Activated CD8-positive, alpha-beta memory T cell treated with anti-CD3 and anti-CD28 coated beads for 48 hours (primary cell): ENCODE measurements at regions not wholly inside any gene's neighbourhood (a gene's known extent, or its start where the extent isn't known, plus 50 kb on each side); places are given as distances from the start of the nearest gene placed in this dataset.

Experiments
- DNase-seq, 3 experiments: peaks; one replicate each; pipeline ENCODE4 v3.0.0-alpha.2; 2020; ENCODE audit warnings: low read depth in 2 of 3, low spot score in 2 of 3

- DNase-seq = no peak
Observed at GRCh38 chr10:118108194-118109026, 61.7 kb upstream of the RAB11FIP2 start.

- DNase-seq = no peak
Observed at GRCh38 chr10:118107541-118107940, 60.8 kb upstream of the RAB11FIP2 start.

GRCh38 chr10:118107040-118107439, 60.3 kb upstream of the RAB11FIP2 start:
- no peak for DNase-seq

- no peak for DNase-seq
Observed at GRCh38 chr10:118106426-118106825, 59.7 kb upstream of the RAB11FIP2 start.

- no peak for DNase-seq
Observed at GRCh38 chr10:118102121-118102520, 55.4 kb upstream of the RAB11FIP2 start.

GRCh38 chr10:118101501-118101900, 54.8 kb upstream of the RAB11FIP2 start:
- no peak for DNase-seq
